ENCODE measurements at regions not wholly inside any gene's neighbourhood (a gene's known extent, or its start where the extent isn't known, plus 50 kb on each side); places are given as distances from the start of the nearest gene placed in this dataset.

DNA sequence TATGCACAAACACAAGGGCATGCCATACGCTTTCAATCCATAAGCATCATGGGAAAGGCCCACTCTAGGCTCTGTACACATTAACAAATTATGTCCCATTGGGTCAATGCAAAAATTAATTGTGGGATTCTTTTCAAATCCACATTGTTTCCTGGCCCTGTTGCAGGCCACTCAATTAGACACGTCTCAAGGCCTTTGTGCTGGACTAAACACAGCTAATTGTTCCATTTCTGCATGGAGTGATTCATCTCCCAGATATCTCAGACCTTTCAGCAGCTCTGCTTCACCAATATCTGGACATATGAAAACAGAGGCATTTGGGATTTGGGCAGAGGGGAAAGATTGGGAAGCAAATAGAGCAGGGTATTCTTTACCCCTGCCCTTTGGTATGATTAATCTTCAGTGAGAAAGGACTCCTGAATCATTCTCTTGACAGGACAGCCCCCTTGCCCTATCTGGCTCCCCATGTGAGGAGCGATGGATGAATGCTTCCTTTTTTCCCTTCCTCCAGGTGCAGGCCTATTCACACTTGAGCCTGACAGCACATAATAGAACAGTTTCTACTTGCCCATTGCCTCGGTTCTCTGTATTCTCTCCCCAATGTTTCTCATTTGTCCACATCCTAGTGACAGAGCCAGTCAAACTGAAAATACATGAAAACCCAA is 547.6 kb downstream of the HAO1 start:
- H3K36me3 ChIP-seq, result no peaks in the 10 kb centered on the region
- H3K4me1 ChIP-seq, result no peaks in the 10 kb centered on the region
- no peak for DNase-seq
- TF ChIP-seq, protein P1, sequence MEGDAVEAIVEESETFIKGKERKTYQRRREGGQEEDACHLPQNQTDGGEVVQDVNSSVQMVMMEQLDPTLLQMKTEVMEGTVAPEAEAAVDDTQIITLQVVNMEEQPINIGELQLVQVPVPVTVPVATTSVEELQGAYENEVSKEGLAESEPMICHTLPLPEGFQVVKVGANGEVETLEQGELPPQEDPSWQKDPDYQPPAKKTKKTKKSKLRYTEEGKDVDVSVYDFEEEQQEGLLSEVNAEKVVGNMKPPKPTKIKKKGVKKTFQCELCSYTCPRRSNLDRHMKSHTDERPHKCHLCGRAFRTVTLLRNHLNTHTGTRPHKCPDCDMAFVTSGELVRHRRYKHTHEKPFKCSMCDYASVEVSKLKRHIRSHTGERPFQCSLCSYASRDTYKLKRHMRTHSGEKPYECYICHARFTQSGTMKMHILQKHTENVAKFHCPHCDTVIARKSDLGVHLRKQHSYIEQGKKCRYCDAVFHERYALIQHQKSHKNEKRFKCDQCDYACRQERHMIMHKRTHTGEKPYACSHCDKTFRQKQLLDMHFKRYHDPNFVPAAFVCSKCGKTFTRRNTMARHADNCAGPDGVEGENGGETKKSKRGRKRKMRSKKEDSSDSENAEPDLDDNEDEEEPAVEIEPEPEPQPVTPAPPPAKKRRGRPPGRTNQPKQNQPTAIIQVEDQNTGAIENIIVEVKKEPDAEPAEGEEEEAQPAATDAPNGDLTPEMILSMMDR (IDR thresholded peaks at IDR 0.05), result no peak
- no peaks in the 10 kb centered on the region for H3K27me3 ChIP-seq
- H3K9me3 ChIP-seq, result no peaks in the 10 kb centered on the region
- H3K27ac ChIP-seq, result no peak overlapping the region
- intact Hi-C loops (cut with DNase I), result no loop called here
- ATAC-seq, result no peak
- 61 to 71% methylated on average over 4 of the region's 4 CpGs for WGBS, 2 donors
- no peak for FAIRE-seq
- H3K4me3 ChIP-seq, result no peak overlapping the region

GRCh38 chr20:7399114-7399513 is 541.1 kb downstream of the HAO1 start:
- no peaks in the 10 kb centered on the region for H3K36me3 ChIP-seq
- FAIRE-seq (no peak), DNase-seq (no peak), ATAC-seq (no peak)
- H3K4me1 ChIP-seq, result no peaks in the 10 kb centered on the region
- no peaks in the 10 kb centered on the region for H3K9me3 ChIP-seq
- TF ChIP-seq, protein P1 (IDR thresholded peaks at IDR 0.05), result no peak
- H3K27ac ChIP-seq, result no peak overlapping the region
- intact Hi-C loops (cut with DNase I), result no loop called here
- H3K4me3 ChIP-seq, result no peak overlapping the region
- WGBS, 2 donors, result 58 to 60% methylated on average over 6 of the region's 6 CpGs
- H3K27me3 ChIP-seq, result no peaks in the 10 kb centered on the region

GRCh38 chr20:7399575-7399974 is 540.7 kb downstream of the HAO1 start:
- TF ChIP-seq, protein P1 (IDR thresholded peaks at IDR 0.05), result no peak
- H3K9me3 ChIP-seq, result no peaks in the 10 kb centered on the region
- no peak for DNase-seq
- H3K27me3 ChIP-seq, result no peaks in the 10 kb centered on the region
- 37 to 48% methylated on average over 3 of the region's 3 CpGs for WGBS, 2 donors
- no peak for FAIRE-seq
- H3K4me1 ChIP-seq, result no peaks in the 10 kb centered on the region
- no peak overlapping the region for H3K27ac ChIP-seq
- no peaks in the 10 kb centered on the region for H3K36me3 ChIP-seq
- ATAC-seq, result no peak
- intact Hi-C loops (cut with DNase I), result no loop called here
- H3K4me3 ChIP-seq, result no peak overlapping the region

GRCh38 chr20:7406671-7407070 is 533.6 kb downstream of the HAO1 start:
- TF ChIP-seq, protein P1 (IDR thresholded peaks at IDR 0.05), result no peak
- intact Hi-C loops (cut with DNase I), result no loop called here
- no peaks in the 10 kb centered on the region for H3K36me3 ChIP-seq

DNA sequence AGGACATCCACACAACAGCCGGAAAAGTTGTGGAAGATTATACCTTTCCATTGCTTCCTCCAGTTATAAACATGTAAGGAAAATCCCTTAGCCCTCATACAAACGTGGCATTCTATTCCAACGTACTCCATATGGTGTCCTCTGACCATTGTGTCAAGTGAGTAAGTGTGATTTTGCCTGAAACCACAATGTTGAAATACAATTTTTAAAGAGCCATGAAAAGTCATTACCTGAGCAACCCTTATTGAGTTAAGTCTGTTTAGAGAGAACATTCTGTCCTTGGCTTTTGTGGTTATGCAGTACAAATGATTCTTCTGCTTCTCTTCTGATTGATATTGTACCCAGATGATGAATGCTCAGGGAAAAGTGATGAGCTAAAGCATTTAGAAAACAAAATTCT is 530.1 kb downstream of the HAO1 start:
- no peak for DNase-seq

More at GRCh38 chr20:7406671-7407070, 533.6 kb downstream of the HAO1 start:
- Histone ChIP-seq H3K27ac (no peak overlapping the region), H3K4me3 (no peak overlapping the region), H3K9me3 (no peaks in the 10 kb centered on the region), H3K27me3 (no peaks in the 10 kb centered on the region), H3K4me1 (no peaks in the 10 kb centered on the region)
- DNase-seq, result no peak
- no peak for FAIRE-seq
- no peak for ATAC-seq
- 70 to 83% methylated on average over 1 of the region's 1 CpG for WGBS, 2 donors

More for the DNA sequence above, 530.1 kb downstream of the HAO1 start:
- Histone ChIP-seq H3K36me3 (no peaks in the 10 kb centered on the region), H3K9me3 (no peaks in the 10 kb centered on the region), H3K4me3 (no peak overlapping the region), H3K27me3 (no peaks in the 10 kb centered on the region), H3K4me1 (no peaks in the 10 kb centered on the region), H3K27ac (no peak overlapping the region)
- FAIRE-seq (no peak), ATAC-seq (no peak)
- WGBS, 2 donors, result 47 to 55% methylated on average over 3 of the region's 3 CpGs
- intact Hi-C loops (cut with DNase I), result no loop called here
- TF ChIP-seq, protein P1 (IDR thresholded peaks at IDR 0.05), result no peak
